GM12864 (cell line): ENCODE measurements at regions not wholly inside any gene's neighbourhood (a gene's known extent, or its start where the extent isn't known, plus 50 kb on each side); places are given as distances from the start of the nearest gene placed in this dataset.

Source experiments
- DNase-seq: peaks from one replicate; pipeline ENCODE4 v3.0.0-alpha.2; 2011; ENCODE audit warnings: low read depth
- H3K4me3 ChIP-seq: 2 replicates; pipeline ENCODE4 v1.5.1; 2011; ENCODE audit warnings: mild to moderate bottlenecking, low read depth, low read length, control low read depth
- TF ChIP-seq, protein P1 (sequence below): IDR thresholded peaks from 2 replicates; pipeline ENCODE4 v1.5.1; 2011; ENCODE audit warnings: low read depth, mild to moderate bottlenecking, moderate library complexity, low read length, control low read depth, inconsistent platforms; ENCODE audit errors: missing control alignments

DNA sequence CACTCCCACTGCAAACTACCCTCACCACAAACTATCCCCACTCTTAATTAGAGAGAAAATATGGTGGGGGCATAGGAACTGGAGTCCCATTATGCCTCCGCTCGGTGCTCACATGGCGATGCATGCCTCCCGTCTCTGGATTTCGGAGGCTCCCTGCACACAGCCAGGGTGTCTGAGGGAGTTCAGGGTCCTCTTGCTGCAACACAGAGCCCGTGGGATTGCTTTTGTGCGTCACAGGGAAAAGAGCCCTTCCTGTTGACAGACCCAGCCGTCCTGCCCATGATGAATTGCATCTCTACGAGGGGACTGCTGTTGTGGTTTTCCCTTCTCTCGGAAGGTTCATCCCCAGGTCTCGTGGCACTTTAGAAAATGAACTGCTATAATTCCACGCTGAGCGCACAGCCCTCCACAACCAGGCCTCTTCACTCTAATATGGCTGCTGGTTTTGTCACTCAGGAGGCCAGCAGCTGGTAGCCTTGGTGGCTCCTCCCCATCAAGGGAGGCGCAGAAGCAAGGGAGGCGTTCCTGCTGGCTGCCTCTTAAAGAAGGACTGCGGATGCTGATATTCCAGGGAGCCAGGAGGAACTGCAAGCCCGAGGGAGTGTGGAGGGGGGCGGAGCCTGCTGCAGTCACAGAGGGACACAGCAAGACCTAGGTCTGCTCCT, 158.0 kb downstream of the KCNA5 start:
- TF ChIP-seq, protein P1, sequence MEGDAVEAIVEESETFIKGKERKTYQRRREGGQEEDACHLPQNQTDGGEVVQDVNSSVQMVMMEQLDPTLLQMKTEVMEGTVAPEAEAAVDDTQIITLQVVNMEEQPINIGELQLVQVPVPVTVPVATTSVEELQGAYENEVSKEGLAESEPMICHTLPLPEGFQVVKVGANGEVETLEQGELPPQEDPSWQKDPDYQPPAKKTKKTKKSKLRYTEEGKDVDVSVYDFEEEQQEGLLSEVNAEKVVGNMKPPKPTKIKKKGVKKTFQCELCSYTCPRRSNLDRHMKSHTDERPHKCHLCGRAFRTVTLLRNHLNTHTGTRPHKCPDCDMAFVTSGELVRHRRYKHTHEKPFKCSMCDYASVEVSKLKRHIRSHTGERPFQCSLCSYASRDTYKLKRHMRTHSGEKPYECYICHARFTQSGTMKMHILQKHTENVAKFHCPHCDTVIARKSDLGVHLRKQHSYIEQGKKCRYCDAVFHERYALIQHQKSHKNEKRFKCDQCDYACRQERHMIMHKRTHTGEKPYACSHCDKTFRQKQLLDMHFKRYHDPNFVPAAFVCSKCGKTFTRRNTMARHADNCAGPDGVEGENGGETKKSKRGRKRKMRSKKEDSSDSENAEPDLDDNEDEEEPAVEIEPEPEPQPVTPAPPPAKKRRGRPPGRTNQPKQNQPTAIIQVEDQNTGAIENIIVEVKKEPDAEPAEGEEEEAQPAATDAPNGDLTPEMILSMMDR: no peak
- no peak for DNase-seq

DNA sequence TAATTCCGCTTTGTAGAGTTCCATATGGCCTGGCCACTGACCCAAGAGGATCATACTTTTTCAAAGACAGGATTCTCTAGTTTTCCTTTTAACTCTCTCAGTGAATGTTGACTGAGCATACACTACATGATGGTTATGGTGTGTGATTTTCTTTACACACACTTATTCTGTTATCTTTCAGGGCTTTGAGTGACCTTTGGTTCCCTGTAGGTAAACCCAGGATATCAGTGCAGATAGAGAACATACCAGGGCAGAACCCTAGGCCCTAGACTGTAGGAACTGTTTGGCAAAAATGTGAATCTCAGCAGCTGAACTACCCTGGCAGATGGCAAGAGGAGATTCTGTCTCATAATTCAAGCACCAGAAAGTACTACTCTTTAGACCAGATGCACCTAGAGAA, 159.6 kb downstream of the KCNA5 start:
- no peak overlapping the region for H3K4me3 ChIP-seq
- DNase-seq: no peak
- TF ChIP-seq, protein P1: no peak

More for the DNA sequence above, 158.0 kb downstream of the KCNA5 start:
- no peak overlapping the region for H3K4me3 ChIP-seq

DNA sequence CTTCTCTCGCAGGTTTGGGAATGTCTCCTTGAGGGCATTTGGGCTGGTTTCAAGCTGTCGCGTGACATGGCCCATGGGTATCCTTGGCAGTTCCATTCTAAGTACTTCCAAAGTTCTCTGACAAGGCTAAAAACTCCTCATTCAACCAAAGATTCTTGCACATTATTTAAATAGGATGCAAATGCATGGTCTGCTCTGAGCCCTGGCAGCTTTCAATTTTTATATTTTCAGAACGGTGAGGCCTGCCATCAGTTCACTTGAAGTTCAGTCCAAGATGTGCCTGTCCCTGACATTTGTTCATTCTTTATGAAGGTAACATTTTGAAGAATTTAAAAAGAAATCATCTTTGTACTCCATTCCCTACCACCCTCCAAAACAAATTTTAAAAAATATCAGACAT, 160.0 kb downstream of the KCNA5 start:
- no peak overlapping the region for H3K4me3 ChIP-seq
- TF ChIP-seq, protein P1: no peak
- DNase-seq: no peak

DNA sequence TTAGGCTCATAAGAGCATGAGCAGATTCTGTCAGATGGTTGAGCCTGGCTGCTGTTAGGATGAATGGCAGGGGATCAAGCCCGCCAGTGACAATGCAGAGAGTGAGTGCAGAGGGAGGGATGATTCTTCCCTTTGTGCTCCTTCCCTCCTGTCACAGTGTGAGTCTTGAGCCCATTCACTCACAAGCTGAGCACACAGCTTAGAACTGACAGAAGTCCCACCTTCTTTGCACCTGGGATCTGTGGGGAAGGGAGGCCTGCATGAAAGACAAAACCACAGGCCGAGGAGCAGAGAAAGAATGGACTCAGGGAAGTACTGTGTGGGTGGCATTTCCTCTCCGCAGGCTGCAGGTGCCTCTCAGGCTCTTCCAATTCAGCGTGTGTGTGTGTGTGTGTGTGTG, 160.6 kb downstream of the KCNA5 start:
- TF ChIP-seq, protein P1: no peak
- no peak for DNase-seq
- no peak overlapping the region for H3K4me3 ChIP-seq

DNA sequence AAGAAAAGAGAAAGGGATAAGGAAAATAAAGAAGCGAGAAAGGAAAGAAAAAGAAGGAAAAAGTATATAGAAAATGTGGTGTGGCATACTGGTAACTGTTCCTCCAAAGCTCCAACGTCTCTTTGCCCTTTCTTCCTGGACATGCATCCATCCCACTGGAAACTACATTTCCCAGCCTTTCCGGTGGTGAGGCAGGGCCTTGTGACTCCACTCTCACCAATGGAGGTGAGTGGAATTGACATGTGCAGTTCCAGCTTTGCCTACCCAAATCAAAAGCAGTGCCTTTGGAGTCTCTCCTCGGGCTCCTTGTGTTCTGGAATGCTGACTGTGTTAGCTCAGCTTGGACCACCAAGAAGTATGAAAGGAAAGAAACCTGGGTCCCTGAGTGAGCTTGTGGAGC, 161.2 kb downstream of the KCNA5 start:
- TF ChIP-seq, protein P1: no peak
- no peak overlapping the region for H3K4me3 ChIP-seq

DNA sequence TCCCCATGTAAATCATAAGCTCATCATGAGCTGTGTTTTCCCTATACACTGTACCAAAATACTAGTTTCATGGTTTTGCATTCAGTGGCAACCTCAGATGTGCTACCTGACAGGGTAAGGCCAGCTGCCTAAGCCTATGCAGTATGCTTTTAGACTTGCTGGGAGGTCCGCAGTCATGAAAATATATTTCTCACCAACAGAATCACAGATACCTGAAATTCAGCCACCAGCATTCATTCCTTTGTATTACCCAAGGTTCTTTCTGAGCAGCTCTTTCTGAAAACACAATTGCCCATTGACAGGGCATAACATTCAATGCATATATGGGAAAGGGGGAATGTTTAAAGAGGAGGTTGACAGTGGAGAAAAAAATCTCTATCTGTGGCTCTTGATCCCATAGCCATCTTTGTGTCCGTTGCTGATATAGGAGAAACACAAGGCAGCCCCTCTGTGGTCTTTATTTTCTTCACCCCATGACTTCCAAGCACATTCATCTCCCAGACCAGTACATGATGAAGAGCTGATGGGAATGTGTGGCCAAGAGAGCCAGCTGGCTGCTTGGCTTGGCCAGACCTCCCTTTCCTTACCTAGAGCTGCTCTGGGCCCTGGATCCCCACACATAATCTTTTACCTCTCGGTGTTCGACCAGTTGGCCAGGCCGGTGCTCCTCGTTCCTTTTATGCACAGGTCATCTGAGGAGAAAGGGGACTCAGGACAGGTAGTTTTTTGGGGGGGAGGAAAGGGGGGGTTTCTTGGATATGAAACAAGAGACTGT, 162.9 kb downstream of the KCNA5 start:
- no peak overlapping the region for H3K4me3 ChIP-seq
- TF ChIP-seq, protein P1: no peak
- DNase-seq: no peak

More for the DNA sequence above, 161.2 kb downstream of the KCNA5 start:
- DNase-seq: no peak
